ENCODE measurements at regions not wholly inside any gene's neighbourhood (a gene's known extent, or its start where the extent isn't known, plus 50 kb on each side); places are given as distances from the start of the nearest gene placed in this dataset.

- TF ChIP-seq CTCF (IDR thresholded peaks at IDR 0.05 in 4 of 5, conservative IDR thresholded peaks at IDR 0.05 in 1 of 5) (no peak), POLR2A (IDR thresholded peaks at IDR 0.05) (no peak)
Measured at GRCh38 chrX:107556967-107557366, 71.3 kb upstream of the PRPS1 start.
